CD1c-positive myeloid dendritic cell (primary cell): ENCODE measurements at regions not wholly inside any gene's neighbourhood (a gene's known extent, or its start where the extent isn't known, plus 50 kb on each side); places are given as distances from the start of the nearest gene placed in this dataset.

ENCODE experiments used
- DNase-seq: peaks from one replicate; pipeline ENCODE4 v3.0.0-alpha.2; 2016; ENCODE audit errors: extremely low spot score

GRCh38 chrX:39596437-39596836, 501.3 kb downstream of the BCOR start:
- DNase-seq: no peak

- DNase-seq: no peak
These were observed 498.4 kb downstream of the BCOR start for GRCh38 chrX:39599339-39599738.

GRCh38 chrX:39600222-39600621, 497.5 kb downstream of the BCOR start:
- DNase-seq: no peak

- no peak for DNase-seq
These were observed 496.3 kb downstream of the BCOR start for GRCh38 chrX:39601231-39602177.

- no peak for DNase-seq
These were observed 495.6 kb downstream of the BCOR start for GRCh38 chrX:39602195-39602594.

- no peak for DNase-seq
These were observed 494.5 kb downstream of the BCOR start for GRCh38 chrX:39603230-39603629.

GRCh38 chrX:39605183-39605582, 492.6 kb downstream of the BCOR start:
- DNase-seq: no peak

GRCh38 chrX:39605866-39606265, 491.9 kb downstream of the BCOR start:
- DNase-seq: no peak

- DNase-seq: no peak
These were observed 487.8 kb downstream of the BCOR start for GRCh38 chrX:39609941-39610340.

GRCh38 chrX:39611468-39611867, 486.3 kb downstream of the BCOR start:
- DNase-seq: no peak

- DNase-seq: peak; percentile 32
These were observed 484.2 kb downstream of the BCOR start for GRCh38 chrX:39613482-39613995.

GRCh38 chrX:39613997-39614679, 483.6 kb downstream of the BCOR start:
- DNase-seq: no peak

GRCh38 chrX:39614680-39614998, 483.1 kb downstream of the BCOR start:
- DNase-seq: no peak

GRCh38 chrX:39616098-39616729, 481.5 kb downstream of the BCOR start:
- peak; percentile 2 for DNase-seq

GRCh38 chrX:39616731-39617130, 481.0 kb downstream of the BCOR start:
- DNase-seq: no peak

GRCh38 chrX:39618178-39618577, 479.6 kb downstream of the BCOR start:
- DNase-seq: no peak

GRCh38 chrX:39619182-39620009, 478.4 kb downstream of the BCOR start:
- no peak for DNase-seq

- no peak for DNase-seq
These were observed 473.6 kb downstream of the BCOR start for GRCh38 chrX:39624166-39624565.

GRCh38 chrX:39625810-39626209, 471.9 kb downstream of the BCOR start:
- no peak for DNase-seq

- no peak for DNase-seq
These were observed 471.0 kb downstream of the BCOR start for GRCh38 chrX:39626749-39627148.

- DNase-seq: no peak
These were observed 470.5 kb downstream of the BCOR start for GRCh38 chrX:39627257-39627656.

GRCh38 chrX:39629001-39629400, 468.8 kb downstream of the BCOR start:
- no peak for DNase-seq
